ENCODE measurements at regions not wholly inside any gene's neighbourhood (a gene's known extent, or its start where the extent isn't known, plus 50 kb on each side); places are given as distances from the start of the nearest gene placed in this dataset.

DNA sequence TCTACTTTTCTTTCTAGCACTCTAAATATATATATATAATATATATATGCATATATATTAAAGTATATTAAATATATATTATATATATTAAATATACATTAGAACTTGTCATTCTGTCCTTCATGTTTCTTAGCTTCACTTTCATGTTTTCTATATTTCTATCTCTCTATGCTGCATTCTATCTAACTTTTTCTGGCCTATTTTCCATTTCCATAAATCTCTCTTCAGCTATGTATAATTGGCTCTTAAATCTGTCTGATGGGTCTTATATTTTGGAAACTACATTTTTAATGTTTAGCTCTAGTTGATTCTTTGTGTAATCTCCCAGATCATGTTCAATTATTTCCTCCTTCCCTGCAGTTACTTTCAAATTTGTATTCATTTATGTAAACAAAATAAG, 72.2 kb downstream of the MTNR1B start:
- TF ChIP-seq, protein P1, sequence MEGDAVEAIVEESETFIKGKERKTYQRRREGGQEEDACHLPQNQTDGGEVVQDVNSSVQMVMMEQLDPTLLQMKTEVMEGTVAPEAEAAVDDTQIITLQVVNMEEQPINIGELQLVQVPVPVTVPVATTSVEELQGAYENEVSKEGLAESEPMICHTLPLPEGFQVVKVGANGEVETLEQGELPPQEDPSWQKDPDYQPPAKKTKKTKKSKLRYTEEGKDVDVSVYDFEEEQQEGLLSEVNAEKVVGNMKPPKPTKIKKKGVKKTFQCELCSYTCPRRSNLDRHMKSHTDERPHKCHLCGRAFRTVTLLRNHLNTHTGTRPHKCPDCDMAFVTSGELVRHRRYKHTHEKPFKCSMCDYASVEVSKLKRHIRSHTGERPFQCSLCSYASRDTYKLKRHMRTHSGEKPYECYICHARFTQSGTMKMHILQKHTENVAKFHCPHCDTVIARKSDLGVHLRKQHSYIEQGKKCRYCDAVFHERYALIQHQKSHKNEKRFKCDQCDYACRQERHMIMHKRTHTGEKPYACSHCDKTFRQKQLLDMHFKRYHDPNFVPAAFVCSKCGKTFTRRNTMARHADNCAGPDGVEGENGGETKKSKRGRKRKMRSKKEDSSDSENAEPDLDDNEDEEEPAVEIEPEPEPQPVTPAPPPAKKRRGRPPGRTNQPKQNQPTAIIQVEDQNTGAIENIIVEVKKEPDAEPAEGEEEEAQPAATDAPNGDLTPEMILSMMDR (IDR thresholded peaks at IDR 0.05; ENCODE audit: borderline replicate concordance, extremely low read depth, low read length, poor library complexity, severe bottlenecking), result no peak
- TF ChIP-seq EZH2 (IDR thresholded peaks at IDR 0.05; ENCODE audit: borderline replicate concordance, low read depth, low read length, severe bottlenecking), result no peak

Data from DND-41 (cell line).